IMR-90 (cell line): ENCODE measurements at regions not wholly inside any gene's neighbourhood (a gene's known extent, or its start where the extent isn't known, plus 50 kb on each side); places are given as distances from the start of the nearest gene placed in this dataset.

Experiments used
- ATAC-seq: fragments of 200-7000 bp; cut with Tn5 transposase; 2 replicates; pipeline ENCODE4 v1.9.1; 2020; ENCODE audit warnings: low read depth, mild to moderate bottlenecking, moderate library complexity
- BruUV-seq: library from RNA; stranded (reverse); fragments of 400-500 nt; replicated peaks from 2 replicates; lab custom pipeline; 2021; lab: Mats Ljungman, UMichigan
- CTCF ChIA-PET: fragments of 300-600 bp; formaldehyde crosslinking; extraction: SDS; loops from one replicate; lab custom pipeline; 2021; ENCODE audit warnings: antibody characterized with exemption; lab: Yijun Ruan, JAX
- POLR2A ChIA-PET: fragments of 300-600 bp; sonication (Branson Sonifier 250); formaldehyde crosslinking; loops from one replicate; lab custom pipeline; 2022; ENCODE audit warnings: antibody characterized with exemption; ENCODE audit not compliant: unreplicated experiment; lab: Charles Lee
- DNase-seq: peaks from one replicate; pipeline ENCODE4 v3.0.0; 2013
- H2AFZ ChIP-seq: replicated peaks from 2 replicates; pipeline ENCODE3; 2013; ENCODE audit warnings: low read length, mild to moderate bottlenecking; ENCODE audit not compliant: poor library complexity
- H2AK5ac ChIP-seq: 2 replicates; pipeline ENCODE4 v1.6.1; 2013; ENCODE audit warnings: low read depth, low read length, inconsistent platforms
- H2AK9ac ChIP-seq: replicated peaks from 2 replicates; pipeline ENCODE3; 2013; ENCODE audit warnings: mild to moderate bottlenecking, low read depth, low read length, moderate library complexity; ENCODE audit not compliant: poor library complexity
- H2BK120ac ChIP-seq: 2 replicates; pipeline ENCODE4 v1.6.1; 2013; ENCODE audit warnings: low read depth, low read length, inconsistent platforms
- H2BK15ac ChIP-seq: 3 replicates; pipeline ENCODE4 v1.6.1; 2013; ENCODE audit warnings: low read depth, low read length, inconsistent platforms
- H2BK20ac ChIP-seq: 2 replicates; pipeline ENCODE4 v1.6.1; 2013; ENCODE audit warnings: low read depth, mild to moderate bottlenecking, inconsistent platforms, low read length, moderate library complexity
- H2BK5ac ChIP-seq: 2 replicates; pipeline ENCODE4 v1.6.1; 2013; ENCODE audit warnings: mild to moderate bottlenecking, low read depth, low read length, inconsistent platforms; ENCODE audit not compliant: poor library complexity, severe bottlenecking
- H3K14ac ChIP-seq: replicated peaks from 2 replicates; pipeline ENCODE4 v1.6.1; 2013; ENCODE audit warnings: low read depth, low read length, inconsistent platforms
- H3K18ac ChIP-seq: 2 replicates; pipeline ENCODE4 v1.6.1; 2013; ENCODE audit warnings: low read depth, low read length, control low read depth
- H3K23ac ChIP-seq: 2 replicates; pipeline ENCODE4 v1.6.1; 2013; ENCODE audit warnings: low read depth, low read length, inconsistent platforms
- H3K27ac ChIP-seq: 2 replicates; pipeline ENCODE4 v1.5.1; 2013; ENCODE audit warnings: mild to moderate bottlenecking, control low read depth, low read length; ENCODE audit not compliant: insufficient read depth
- H3K27me3 ChIP-seq: 2 replicates; pipeline ENCODE4 v1.6.1; 2013; ENCODE audit warnings: low read length; ENCODE audit not compliant: control insufficient read depth, insufficient read depth
- H3K36me3 ChIP-seq: 2 replicates; pipeline ENCODE4 v1.6.1; 2013; ENCODE audit warnings: low read length, mixed read lengths; ENCODE audit not compliant: control insufficient read depth, insufficient read depth
- H3K4ac ChIP-seq: 2 replicates; pipeline ENCODE4 v1.6.1; 2013; ENCODE audit warnings: low read depth, low read length, inconsistent platforms
- H3K4me1 ChIP-seq: 2 replicates; pipeline ENCODE4 v1.6.1; 2013; ENCODE audit warnings: low read length, mixed read lengths; ENCODE audit not compliant: control insufficient read depth, insufficient read depth
- H3K4me2 ChIP-seq: 2 replicates; pipeline ENCODE4 v1.6.1; 2013; ENCODE audit warnings: low read depth, mild to moderate bottlenecking, control low read depth, low read length, moderate library complexity
- H3K4me3 ChIP-seq: 2 replicates; pipeline ENCODE4 v1.5.1; 2013; ENCODE audit warnings: low read depth, mild to moderate bottlenecking, control low read depth, low read length, moderate library complexity; ENCODE audit not compliant: insufficient read depth
- H3K56ac ChIP-seq: 2 replicates; pipeline ENCODE4 v1.6.1; 2013; ENCODE audit warnings: low read length, inconsistent platforms; ENCODE audit not compliant: insufficient read depth; ENCODE audit errors: extremely low read depth
- H3K79me1 ChIP-seq, 2 experiments: 2 replicates each; pipeline ENCODE4 v1.6.1; 2013; ENCODE audit warnings: low read length in 2 of 2, inconsistent platforms in 1 of 2, low read depth in 1 of 2
- H3K9ac ChIP-seq: 2 replicates; pipeline ENCODE4 v1.6.1; 2013; ENCODE audit warnings: low read depth, low read length, control low read depth
- H3K9me1 ChIP-seq: 2 replicates; pipeline ENCODE4 v1.6.1; 2013; ENCODE audit warnings: low read length, inconsistent platforms; ENCODE audit not compliant: insufficient read depth
- H3K9me3 ChIP-seq: 2 replicates; pipeline ENCODE4 v1.6.1; 2013; ENCODE audit warnings: low read length; ENCODE audit not compliant: control insufficient read depth, insufficient read depth
- H4K20me1 ChIP-seq: 2 replicates; pipeline ENCODE4 v1.6.1; 2013; ENCODE audit warnings: low read length, inconsistent platforms; ENCODE audit not compliant: insufficient read depth
- H4K5ac ChIP-seq: 2 replicates; pipeline ENCODE4 v1.6.1; 2013; ENCODE audit warnings: mild to moderate bottlenecking, low read depth, low read length, control low read depth
- H4K8ac ChIP-seq, 2 experiments: 2 replicates each; pipeline ENCODE4 v1.6.1; 2013; ENCODE audit warnings: low read depth in 2 of 2, low read length in 2 of 2, control low read depth in 1 of 2, inconsistent platforms in 1 of 2
- H4K91ac ChIP-seq: 2 replicates; pipeline ENCODE4 v1.6.1; 2013; ENCODE audit warnings: low read depth, low read length, inconsistent platforms; ENCODE audit not compliant: insufficient read depth
- BHLHE40 ChIP-seq: fragments of 150-350 bp; IDR thresholded peaks from 2 replicates; pipeline ENCODE4 v1.6.1; 2016; ENCODE audit warnings: mild to moderate bottlenecking, low read depth, low read length
- CHD1 ChIP-seq: IDR thresholded peaks from 2 replicates; pipeline ENCODE4 v1.6.1; 2012; ENCODE audit warnings: low read depth, low read length, improper control_type of control experiment
- ELK1 ChIP-seq: fragments of 150-350 bp; IDR thresholded peaks from 2 replicates; pipeline ENCODE4 v1.6.1; 2016; ENCODE audit warnings: low read depth, mild to moderate bottlenecking, low read length, moderate library complexity, borderline replicate concordance
- MAZ ChIP-seq: IDR thresholded peaks from 2 replicates; pipeline ENCODE4 v1.6.1; 2012; ENCODE audit warnings: low read depth, mild to moderate bottlenecking, low read length, improper control_type of control experiment, moderate library complexity, borderline replicate concordance
- NFE2L2 ChIP-seq: fragments of 150-350 bp; IDR thresholded peaks from 2 replicates; pipeline ENCODE4 v1.6.1; 2016; ENCODE audit warnings: low read depth, mild to moderate bottlenecking, low read length
- RAD21 ChIP-seq: IDR thresholded peaks from 2 replicates; pipeline ENCODE4 v1.6.1; 2012; ENCODE audit warnings: low read length, improper control_type of control experiment
- RFX5 ChIP-seq: IDR thresholded peaks from 2 replicates; pipeline ENCODE4 v1.8.0; 2012; ENCODE audit warnings: low read depth, mild to moderate bottlenecking, low read length, moderate library complexity
- SMC3 ChIP-seq: fragments of 150-350 bp; IDR thresholded peaks from 2 replicates; pipeline ENCODE4 v1.6.1; 2016; ENCODE audit warnings: low read depth, mild to moderate bottlenecking, antibody characterized with exemption, low read length, moderate library complexity
- WGBS, 2 experiments: methylation state at CpG; one replicate each; pipeline versions ENCODE4 v1.1.5 to v1.1.7; 2013; ENCODE audit warnings: missing lambda C conversion rate in 2 of 2; ENCODE audit not compliant: insufficient read length in 1 of 2; ENCODE audit errors: extremely low coverage in 2 of 2; 5-methylcytosine and 5-hydroxymethylcytosine counted together
- dilution Hi-C: fragments of 300-500 bp; cut with HindIII; formaldehyde crosslinking; loops from one replicate; pipeline ENCODE4 v1.14.3; 2018; ENCODE audit warnings: low sequenced_read_pairs; ENCODE audit not compliant: unreplicated experiment
- in situ Hi-C: fragments of 300-500 bp; cut with MboI; formaldehyde crosslinking; loops from 3 replicates; pipeline ENCODE4 v1.14.3; 2019; ENCODE audit warnings: low sequenced_read_pairs, inconsistent platforms, mixed read lengths
- intact Hi-C: fragments of 100-400 bp; cut with micrococcal nuclease; formaldehyde crosslinking; loops from 2 replicates; pipeline ENCODE4 v1.10.0; 2022

GRCh38 chr9:13728131-13728530 lies 448.6 kb upstream of the MPDZ start (continued):
- TF ChIP-seq CHD1: no peak
- no peak for TF ChIP-seq RFX5
- no peak for TF ChIP-seq BHLHE40

- DNase-seq (no peak), ATAC-seq (no peak)
- Histone ChIP-seq H4K91ac (no peak overlapping the region), H3K9me3 (peaks cover 1% of the 10 kb centered on the region; the same call in 1 of the 2 replicates), H4K8ac (no peak overlapping the region), H3K9me1 (no peaks in the 10 kb centered on the region), H3K4ac (no peak overlapping the region), H2AFZ (no peak overlapping the region), H2AK9ac (no peak overlapping the region), H3K23ac (no peak overlapping the region), H4K5ac (no peak overlapping the region), H2AK5ac (no peak overlapping the region), H3K27ac (no peak overlapping the region), H3K4me3 (no peak overlapping the region), H2BK15ac (no peak overlapping the region), H3K18ac (no peak overlapping the region), H2BK120ac (no peak overlapping the region), H2BK20ac (no peak overlapping the region), H3K14ac (no peak overlapping the region), H2BK5ac (no peak overlapping the region), H3K36me3 (no peaks in the 10 kb centered on the region), H4K20me1 (no peaks in the 10 kb centered on the region), H3K27me3 (peaks cover 3% of the 10 kb centered on the region; the same call in 1 of the 2 replicates), H3K4me2 (no peak overlapping the region), H3K9ac (no peak overlapping the region), H3K79me1 (no peaks in the 10 kb centered on the region), H3K4me1 (no peaks in the 10 kb centered on the region), H3K56ac (no peak overlapping the region)
- in situ Hi-C loops (no loop called here), intact Hi-C loops (no loop called here), dilution Hi-C loops (no loop called here)
- no CpG with 5 or more reads among the region's 2 CpGs for WGBS, 2 experiments
- TF ChIP-seq MAZ (no peak), ELK1 (no peak), NFE2L2 (no peak), SMC3 (no peak), RAD21 (no peak)
- ChIA-PET CTCF (no interaction called here), POLR2A (no interaction called here)
- no TSS peak for BruUV-seq
These were observed 447.3 kb upstream of the MPDZ start for GRCh38 chr9:13726746-13727145.
